ENCODE measurements at regions not wholly inside any gene's neighbourhood (a gene's known extent, or its start where the extent isn't known, plus 50 kb on each side); places are given as distances from the start of the nearest gene placed in this dataset.

DNA sequence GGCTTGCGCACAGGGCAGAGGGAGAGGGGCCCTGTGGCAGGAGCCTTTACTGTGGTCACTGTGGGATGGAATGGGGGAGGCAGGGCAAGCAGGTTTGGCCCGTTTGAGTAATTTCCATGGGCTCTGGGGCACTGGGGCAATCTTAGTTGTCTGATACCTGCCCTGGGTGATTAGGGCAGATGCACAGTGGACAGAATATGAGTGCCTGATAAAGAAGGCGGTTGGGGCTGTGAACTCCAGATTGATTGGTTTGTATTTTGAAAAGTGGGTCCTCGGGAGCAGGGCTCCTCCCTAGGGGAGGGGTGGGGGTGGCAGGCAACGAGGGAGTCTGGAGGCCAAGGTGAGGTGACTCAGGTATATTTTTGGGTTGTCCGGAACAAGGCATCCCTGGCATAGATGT lies 247.5 kb downstream of the NSG2 start:
- TF ChIP-seq SIN3A (IDR thresholded peaks at IDR 0.05; ENCODE audit: borderline replicate concordance, insufficient read depth, low read depth, low read length) (no peak), CTCF (IDR thresholded peaks at IDR 0.05) (no peak)

Measured in Panc1 (cell line).